ENCODE measurements at regions not wholly inside any gene's neighbourhood (a gene's known extent, or its start where the extent isn't known, plus 50 kb on each side); places are given as distances from the start of the nearest gene placed in this dataset.

DNA sequence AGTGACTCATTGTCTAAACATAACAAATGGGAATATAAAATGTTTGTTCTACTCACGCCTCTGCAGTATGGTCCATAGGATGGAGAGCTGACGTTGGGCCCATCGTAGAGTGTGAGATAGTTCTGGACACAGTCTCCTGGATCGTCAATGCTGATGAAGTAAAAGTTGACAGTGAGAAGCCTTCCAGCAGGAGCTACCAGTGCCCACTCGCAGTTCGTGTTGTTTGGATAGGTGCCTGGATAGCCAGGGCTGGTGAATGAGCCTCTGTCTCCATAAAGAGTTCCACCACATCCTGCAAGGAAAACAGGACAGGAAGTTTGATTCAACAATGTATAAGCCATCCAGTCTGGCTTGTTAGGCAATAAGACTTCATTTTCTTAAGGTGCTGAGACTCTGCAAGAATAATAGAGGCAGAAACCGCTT is 79.6 kb downstream of the OR13A1 start:
- ATAC-seq, result peak; percentile 44 to 46; a peak in 4 of 6 replicates
- no peaks in the 10 kb centered on the region for H3K9me3 ChIP-seq
- ChIA-PET CTCF (interaction anchor here (0.6 to 2.9 kb wide), 13 partner anchors 9 to 1330 kb away, joined by 3 to 36 read pairs (median 5); no protein-coding TSS in a partner anchor), POLR2A (no interaction called here)
- peaks cover 3% of the 10 kb centered on the region; the same call in 1 of the 3 replicates for H3K4me1 ChIP-seq
- TF ChIP-seq, protein P1, sequence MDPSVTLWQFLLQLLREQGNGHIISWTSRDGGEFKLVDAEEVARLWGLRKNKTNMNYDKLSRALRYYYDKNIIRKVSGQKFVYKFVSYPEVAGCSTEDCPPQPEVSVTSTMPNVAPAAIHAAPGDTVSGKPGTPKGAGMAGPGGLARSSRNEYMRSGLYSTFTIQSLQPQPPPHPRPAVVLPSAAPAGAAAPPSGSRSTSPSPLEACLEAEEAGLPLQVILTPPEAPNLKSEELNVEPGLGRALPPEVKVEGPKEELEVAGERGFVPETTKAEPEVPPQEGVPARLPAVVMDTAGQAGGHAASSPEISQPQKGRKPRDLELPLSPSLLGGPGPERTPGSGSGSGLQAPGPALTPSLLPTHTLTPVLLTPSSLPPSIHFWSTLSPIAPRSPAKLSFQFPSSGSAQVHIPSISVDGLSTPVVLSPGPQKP (IDR thresholded peaks at IDR 0.05; ENCODE audit: low read depth, low read length), result no peak
- TF ChIP-seq RARB (CRISPR knock-in tag; IDR thresholded peaks at IDR 0.05) (no peak), EHF (CRISPR knock-in tag; IDR thresholded peaks at IDR 0.05) (no peak), KDM5A (IDR thresholded peaks at IDR 0.05) (no peak), FOSL2 (IDR thresholded peaks at IDR 0.05) (no peak), FOSL2 (CRISPR knock-in tag; IDR thresholded peaks at IDR 0.05) (no peak)
- 0 out of 6 replicates have a peak overlapping the region, but pooled peaks of 1 of the 2 experiments have one; percentile 3 for H3K27ac ChIP-seq
- WGBS (ENCODE audit: missing lambda C conversion rate), result 56% methylated on average over 7 of the region's 7 CpGs
- peak overlapping the region; percentile 38; the same call in 2 of the 3 replicates for H3K4me2 ChIP-seq
- no peak overlapping the region for H3K4me3 ChIP-seq
- no peak for FAIRE-seq
- DNase-seq (ENCODE audit: low read depth in 1 of 2, low spot score in 1 of 2), result no peak

DNA sequence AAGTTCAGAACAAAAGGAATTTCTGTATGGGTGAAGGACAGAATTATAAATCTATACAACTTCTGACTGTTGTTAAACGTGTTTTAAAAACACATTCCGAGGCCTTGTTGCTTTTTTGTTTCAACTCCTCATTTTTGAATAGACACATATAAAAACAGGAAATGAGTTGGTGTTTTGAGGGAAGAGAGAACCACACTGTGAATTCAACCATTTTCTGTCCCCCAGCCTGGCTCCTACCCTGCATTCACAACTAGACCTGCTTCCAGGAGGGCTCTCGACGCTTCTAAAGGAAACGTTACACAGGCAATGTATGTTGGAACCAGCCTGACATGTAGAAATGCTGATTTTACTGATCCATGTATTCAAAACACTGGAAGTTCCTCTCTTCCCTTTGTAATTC is 76.5 kb downstream of the OR13A1 start:
- Histone ChIP-seq H3K9me3 (no peaks in the 10 kb centered on the region), H3K4me2 (no peak overlapping the region), H3K4me3 (no peak overlapping the region), H3K4me1 (peaks cover 3% of the 10 kb centered on the region; the same call in 1 of the 3 replicates), H3K27ac (no peak overlapping the region)
- no peak for TF ChIP-seq CEBPB (IDR thresholded peaks at IDR 0.05)
- no peak for TF ChIP-seq HOXA7 (CRISPR knock-in tag; IDR thresholded peaks at IDR 0.05)
- TF ChIP-seq FOSL2 (IDR thresholded peaks at IDR 0.05), result no peak
- no peak for TF ChIP-seq FOSL2 (CRISPR knock-in tag; IDR thresholded peaks at IDR 0.05)
- no peak for TF ChIP-seq KDM1A (IDR thresholded peaks at IDR 0.05; ENCODE audit: low read depth)
- TF ChIP-seq, protein P2, sequence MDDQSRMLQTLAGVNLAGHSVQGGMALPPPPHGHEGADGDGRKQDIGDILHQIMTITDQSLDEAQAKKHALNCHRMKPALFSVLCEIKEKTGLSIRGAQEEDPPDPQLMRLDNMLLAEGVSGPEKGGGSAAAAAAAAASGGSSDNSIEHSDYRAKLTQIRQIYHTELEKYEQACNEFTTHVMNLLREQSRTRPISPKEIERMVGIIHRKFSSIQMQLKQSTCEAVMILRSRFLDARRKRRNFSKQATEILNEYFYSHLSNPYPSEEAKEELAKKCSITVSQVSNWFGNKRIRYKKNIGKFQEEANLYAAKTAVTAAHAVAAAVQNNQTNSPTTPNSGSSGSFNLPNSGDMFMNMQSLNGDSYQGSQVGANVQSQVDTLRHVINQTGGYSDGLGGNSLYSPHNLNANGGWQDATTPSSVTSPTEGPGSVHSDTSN (IDR thresholded peaks at IDR 0.05), result no peak
- no peak for TF ChIP-seq CHD2 (IDR thresholded peaks at IDR 0.05; ENCODE audit: low read length, partially characterized antibody)
- no peak for TF ChIP-seq POLR2A (IDR thresholded peaks at IDR 0.05; ENCODE audit: low read length)
- no peak for TF ChIP-seq RAD21 (conservative IDR thresholded peaks at IDR 0.05 in 1 of 2, IDR thresholded peaks at IDR 0.05 in 1 of 2)
- no peak for TF ChIP-seq TFCP2L1 (CRISPR knock-in tag; IDR thresholded peaks at IDR 0.05)
- no peak for TF ChIP-seq NR3C1 (IDR thresholded peaks at IDR 0.05)
- TF ChIP-seq JUN (IDR thresholded peaks at IDR 0.05), result no peak
- no peak for TF ChIP-seq HEYL (CRISPR knock-in tag; IDR thresholded peaks at IDR 0.05)
- TF ChIP-seq ZFP36 (IDR thresholded peaks at IDR 0.05; ENCODE audit: borderline replicate concordance, partially characterized antibody), result no peak
- POLR2A ChIA-PET, result no interaction called here
- DNase-seq (ENCODE audit: low read depth in 1 of 2, low spot score in 1 of 2) (no peak), ATAC-seq (no peak), FAIRE-seq (no peak)
- WGBS (ENCODE audit: missing lambda C conversion rate), result 74% methylated on average over 5 of the region's 5 CpGs
- CTCF ChIA-PET, result no interaction called here

DNA sequence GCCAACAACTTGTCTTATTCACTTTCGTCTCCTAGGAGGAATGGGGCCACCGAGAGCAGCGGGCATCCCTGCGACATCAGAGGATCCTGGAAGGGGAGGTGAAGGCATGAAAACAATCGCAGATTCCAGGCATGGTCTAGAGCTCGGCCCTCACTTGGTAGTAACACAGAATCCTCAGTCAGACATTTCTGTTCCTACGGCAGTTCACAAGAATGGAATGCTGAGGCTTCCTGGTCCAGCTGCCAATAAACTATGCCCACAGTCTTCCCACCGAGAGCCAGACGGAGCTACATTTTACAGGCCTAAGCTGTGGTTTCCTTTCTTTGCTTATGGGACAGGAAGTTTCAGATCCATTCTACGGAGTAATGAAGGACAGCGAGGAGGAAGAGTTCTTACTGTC is 75.8 kb downstream of the OR13A1 start:
- WGBS (ENCODE audit: missing lambda C conversion rate), result 46% methylated on average over 11 of the region's 11 CpGs
- H3K4me3 ChIP-seq, result no peak overlapping the region
- ChIA-PET CTCF (interaction anchor here (2.9 kb wide), 1 partner anchor 10 kb away, joined by 18 read pairs; no protein-coding TSS in a partner anchor), POLR2A (no interaction called here)
- FAIRE-seq (no peak), ATAC-seq (no peak), DNase-seq (ENCODE audit: low read depth in 1 of 2, low spot score in 1 of 2) (no peak)
- TF ChIP-seq JUN (IDR thresholded peaks at IDR 0.05) (no peak), NFE2L2 (conservative IDR thresholded peaks at IDR 0.05; ENCODE audit: low read length) (no peak), RARB (CRISPR knock-in tag; IDR thresholded peaks at IDR 0.05) (no peak), CHD4 (IDR thresholded peaks at IDR 0.05; ENCODE audit: borderline replicate concordance) (no peak), POLR2AphosphoS2 (conservative IDR thresholded peaks at IDR 0.05; ENCODE audit: low read length) (no peak), NR3C1 (IDR thresholded peaks at IDR 0.05) (no peak), BHLHE40 (IDR thresholded peaks at IDR 0.05; ENCODE audit: low read depth, low read length) (no peak), TP53 (CRISPR knock-in tag; IDR thresholded peaks at IDR 0.05) (no peak), POLR2A (IDR thresholded peaks at IDR 0.05; ENCODE audit: low read length) (no peak), EHMT2 (IDR thresholded peaks at IDR 0.05; ENCODE audit: low read depth) (no peak), RCOR1 (IDR thresholded peaks at IDR 0.05; ENCODE audit: low read depth, low read length) (no peak)
- TF ChIP-seq, protein P3, sequence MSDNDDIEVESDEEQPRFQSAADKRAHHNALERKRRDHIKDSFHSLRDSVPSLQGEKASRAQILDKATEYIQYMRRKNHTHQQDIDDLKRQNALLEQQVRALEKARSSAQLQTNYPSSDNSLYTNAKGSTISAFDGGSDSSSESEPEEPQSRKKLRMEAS (IDR thresholded peaks at IDR 0.05), result no peak
- peaks cover 3% of the 10 kb centered on the region; the same call in 1 of the 3 replicates for H3K4me1 ChIP-seq
- no peak overlapping the region for H3K27ac ChIP-seq
- H3K9me3 ChIP-seq, result no peaks in the 10 kb centered on the region
- H3K4me2 ChIP-seq, result no peak overlapping the region

Data from A549 (cell line).